ENCODE measurements at regions not wholly inside any gene's neighbourhood (a gene's known extent, or its start where the extent isn't known, plus 50 kb on each side); places are given as distances from the start of the nearest gene placed in this dataset.

GRCh38 chr18:71441156-71441555, 1103.0 kb downstream of the CBLN2 start:
- Histone ChIP-seq H3K36me3 (replicated peaks; ENCODE audit: insufficient read depth, low read depth) (no peaks in the 10 kb centered on the region), H3K27ac (no peak overlapping the region), H3K9me3 (ENCODE audit: low read depth) (peaks cover 5% of the 10 kb centered on the region), H2AFZ (no peak overlapping the region), H4K20me1 (ENCODE audit: insufficient read depth, poor library complexity, severe bottlenecking) (no peaks in the 10 kb centered on the region), H3K79me2 (no peaks in the 10 kb centered on the region), H3K4me1 (ENCODE audit: insufficient read depth) (no peaks in the 10 kb centered on the region), H3K4me3 (no peak overlapping the region), H3K4me2 (no peak overlapping the region), H3K27me3 (no peaks in the 10 kb centered on the region), H3K9me2 (replicated peaks; ENCODE audit: insufficient read depth) (no peaks in the 10 kb centered on the region)
- DNase-seq (ENCODE audit: low spot score) = no peak
- WGBS (ENCODE audit: low lambda C conversion rate, missing lambda C conversion rate) = 76% methylated on average over 4 of the region's 4 CpGs
- no peak for TF ChIP-seq EZH2phosphoT487 (IDR thresholded peaks at IDR 0.05; ENCODE audit: low read depth, severe bottlenecking, unreplicated experiment)
- no peak for TF ChIP-seq EZH2 (IDR thresholded peaks at IDR 0.05; ENCODE audit: borderline replicate concordance)
- TF ChIP-seq CTCF (IDR thresholded peaks at IDR 0.05; ENCODE audit: poor library complexity) = no peak

GRCh38 chr18:71437511-71437910, 1106.6 kb downstream of the CBLN2 start:
- Histone ChIP-seq H3K9me3 (ENCODE audit: low read depth) (peaks cover 5% of the 10 kb centered on the region), H2AFZ (no peak overlapping the region), H4K20me1 (ENCODE audit: insufficient read depth, poor library complexity, severe bottlenecking) (no peaks in the 10 kb centered on the region), H3K79me2 (no peaks in the 10 kb centered on the region), H3K4me2 (no peak overlapping the region), H3K27ac (no peak overlapping the region), H3K27me3 (no peaks in the 10 kb centered on the region), H3K36me3 (replicated peaks; ENCODE audit: insufficient read depth, low read depth) (no peaks in the 10 kb centered on the region), H3K4me1 (ENCODE audit: insufficient read depth) (no peaks in the 10 kb centered on the region), H3K9me2 (replicated peaks; ENCODE audit: insufficient read depth) (no peaks in the 10 kb centered on the region), H3K4me3 (no peak overlapping the region)
- TF ChIP-seq CTCF (IDR thresholded peaks at IDR 0.05; ENCODE audit: poor library complexity) (no peak), EZH2 (IDR thresholded peaks at IDR 0.05; ENCODE audit: borderline replicate concordance) (no peak), EZH2phosphoT487 (IDR thresholded peaks at IDR 0.05; ENCODE audit: low read depth, severe bottlenecking, unreplicated experiment) (no peak)
- no peak for DNase-seq (ENCODE audit: low spot score)
- 74% methylated on average over 2 of the region's 2 CpGs for WGBS (ENCODE audit: low lambda C conversion rate, missing lambda C conversion rate)

- WGBS (ENCODE audit: low lambda C conversion rate, missing lambda C conversion rate) = 76% methylated on average over 2 of the region's 2 CpGs
- Histone ChIP-seq H3K36me3 (replicated peaks; ENCODE audit: insufficient read depth, low read depth) (no peaks in the 10 kb centered on the region), H3K4me3 (no peak overlapping the region), H3K4me1 (ENCODE audit: insufficient read depth) (no peaks in the 10 kb centered on the region), H4K20me1 (ENCODE audit: insufficient read depth, poor library complexity, severe bottlenecking) (no peaks in the 10 kb centered on the region), H3K27me3 (no peaks in the 10 kb centered on the region), H2AFZ (no peak overlapping the region), H3K9me2 (replicated peaks; ENCODE audit: insufficient read depth) (no peaks in the 10 kb centered on the region), H3K27ac (no peak overlapping the region), H3K9me3 (ENCODE audit: low read depth) (no peaks in the 10 kb centered on the region), H3K79me2 (no peaks in the 10 kb centered on the region), H3K4me2 (no peak overlapping the region)
- TF ChIP-seq EZH2phosphoT487 (IDR thresholded peaks at IDR 0.05; ENCODE audit: low read depth, severe bottlenecking, unreplicated experiment) (no peak), EZH2 (IDR thresholded peaks at IDR 0.05; ENCODE audit: borderline replicate concordance) (no peak), CTCF (IDR thresholded peaks at IDR 0.05; ENCODE audit: poor library complexity) (no peak)
- no peak for DNase-seq (ENCODE audit: low spot score)
Observed at GRCh38 chr18:71433373-71433772, 1110.8 kb downstream of the CBLN2 start.

- Histone ChIP-seq H3K36me3 (replicated peaks; ENCODE audit: insufficient read depth, low read depth) (no peaks in the 10 kb centered on the region), H3K4me2 (no peak overlapping the region), H3K9me3 (ENCODE audit: low read depth) (no peaks in the 10 kb centered on the region), H3K79me2 (no peaks in the 10 kb centered on the region), H3K4me3 (no peak overlapping the region), H2AFZ (no peak overlapping the region), H3K27ac (no peak overlapping the region), H3K27me3 (no peaks in the 10 kb centered on the region), H4K20me1 (ENCODE audit: insufficient read depth, poor library complexity, severe bottlenecking) (no peaks in the 10 kb centered on the region), H3K4me1 (ENCODE audit: insufficient read depth) (no peaks in the 10 kb centered on the region), H3K9me2 (replicated peaks; ENCODE audit: insufficient read depth) (no peaks in the 10 kb centered on the region)
- DNase-seq (ENCODE audit: low spot score) = no peak
- no peak for TF ChIP-seq EZH2phosphoT487 (IDR thresholded peaks at IDR 0.05; ENCODE audit: low read depth, severe bottlenecking, unreplicated experiment)
- no peak for TF ChIP-seq CTCF (IDR thresholded peaks at IDR 0.05; ENCODE audit: poor library complexity)
- TF ChIP-seq EZH2 (IDR thresholded peaks at IDR 0.05; ENCODE audit: borderline replicate concordance) = no peak
Observed at GRCh38 chr18:71431689-71432088, 1112.5 kb downstream of the CBLN2 start.
